RWPE2 (cell line): ENCODE measurements at regions not wholly inside any gene's neighbourhood (a gene's known extent, or its start where the extent isn't known, plus 50 kb on each side); places are given as distances from the start of the nearest gene placed in this dataset.
A peak's percentile ranks its signal among the peaks of the same experiment; 100 is the strongest.

ENCODE experiments used
- ATAC-seq: fragments of 200-7000 bp; cut with Tn5 transposase; 3 replicates; pipeline ENCODE4 v1.9.1; 2021; ENCODE audit warnings: low read depth
- DNase-seq: peaks from one replicate; pipeline ENCODE4 v3.0.0-alpha.2; 2020; ENCODE audit warnings: low spot score
- H3K27ac ChIP-seq: fragments of 450-650 bp; 2 replicates; pipeline ENCODE4 v1.5.1; 2017; ENCODE audit warnings: mild to moderate bottlenecking; ENCODE audit not compliant: poor library complexity, severe bottlenecking
- H3K27me3 ChIP-seq: fragments of 250-450 bp; sonication (Bioruptor Pico); 2 replicates; pipeline ENCODE4 v1.5.1; 2021; ENCODE audit warnings: mild to moderate bottlenecking, moderate library complexity; ENCODE audit not compliant: insufficient read depth, poor library complexity, severe bottlenecking
- H3K36me3 ChIP-seq: fragments of 250-450 bp; sonication (Bioruptor Pico); 2 replicates; pipeline ENCODE4 v1.5.1; 2020; ENCODE audit warnings: low read depth, mild to moderate bottlenecking, moderate library complexity
- H3K4me1 ChIP-seq: fragments of 250-450 bp; sonication (Bioruptor Pico); 2 replicates; pipeline ENCODE4 v1.5.1; 2021; ENCODE audit warnings: mild to moderate bottlenecking, moderate library complexity; ENCODE audit not compliant: insufficient read depth, poor library complexity, severe bottlenecking
- H3K4me3 ChIP-seq: fragments of 250-450 bp; sonication (Bioruptor Pico); 2 replicates; pipeline ENCODE4 v1.5.1; 2021; ENCODE audit warnings: mild to moderate bottlenecking, moderate library complexity; ENCODE audit not compliant: severe bottlenecking
- H3K9me3 ChIP-seq: fragments of 250-450 bp; sonication (Bioruptor Pico); 2 replicates; pipeline ENCODE4 v1.5.1; 2021; ENCODE audit warnings: mild to moderate bottlenecking, moderate library complexity; ENCODE audit not compliant: severe bottlenecking
- TF ChIP-seq, protein P1 (sequence below): fragments of 450-650 bp; IDR thresholded peaks from one replicate; pipeline ENCODE4 v1.5.1; 2017; ENCODE audit warnings: mild to moderate bottlenecking, moderate library complexity; ENCODE audit not compliant: poor library complexity, severe bottlenecking

GRCh38 chr3:177553012-177553411 is 355.7 kb upstream of the TBL1XR1 start:
- no peak overlapping the region for H3K27ac ChIP-seq
- DNase-seq = no peak
- H3K4me3 ChIP-seq = no peak overlapping the region

DNA sequence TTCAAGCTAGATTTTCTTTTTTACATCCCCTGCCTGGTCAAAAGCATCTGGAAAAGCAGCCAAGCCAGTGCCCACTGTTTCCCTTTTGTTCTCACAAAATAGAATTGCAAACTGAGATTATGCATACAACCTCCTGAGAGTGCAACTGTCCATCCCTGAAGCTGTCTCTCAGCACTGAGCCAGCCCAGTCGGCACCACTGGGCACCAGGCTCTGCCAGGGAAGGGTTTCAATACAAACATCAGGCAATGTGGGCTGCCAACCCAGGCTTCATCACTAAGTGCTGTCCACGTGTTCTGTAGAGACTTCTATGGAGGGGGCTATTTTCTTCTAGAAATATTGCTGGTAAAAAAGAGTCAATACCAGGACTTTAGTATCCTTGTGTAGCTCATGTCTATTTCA is 356.3 kb upstream of the TBL1XR1 start:
- ATAC-seq = no peak

More at GRCh38 chr3:177553012-177553411, 355.7 kb upstream of the TBL1XR1 start:
- ATAC-seq = no peak
- no peaks in the 10 kb centered on the region for H3K27me3 ChIP-seq
- TF ChIP-seq, protein P1, sequence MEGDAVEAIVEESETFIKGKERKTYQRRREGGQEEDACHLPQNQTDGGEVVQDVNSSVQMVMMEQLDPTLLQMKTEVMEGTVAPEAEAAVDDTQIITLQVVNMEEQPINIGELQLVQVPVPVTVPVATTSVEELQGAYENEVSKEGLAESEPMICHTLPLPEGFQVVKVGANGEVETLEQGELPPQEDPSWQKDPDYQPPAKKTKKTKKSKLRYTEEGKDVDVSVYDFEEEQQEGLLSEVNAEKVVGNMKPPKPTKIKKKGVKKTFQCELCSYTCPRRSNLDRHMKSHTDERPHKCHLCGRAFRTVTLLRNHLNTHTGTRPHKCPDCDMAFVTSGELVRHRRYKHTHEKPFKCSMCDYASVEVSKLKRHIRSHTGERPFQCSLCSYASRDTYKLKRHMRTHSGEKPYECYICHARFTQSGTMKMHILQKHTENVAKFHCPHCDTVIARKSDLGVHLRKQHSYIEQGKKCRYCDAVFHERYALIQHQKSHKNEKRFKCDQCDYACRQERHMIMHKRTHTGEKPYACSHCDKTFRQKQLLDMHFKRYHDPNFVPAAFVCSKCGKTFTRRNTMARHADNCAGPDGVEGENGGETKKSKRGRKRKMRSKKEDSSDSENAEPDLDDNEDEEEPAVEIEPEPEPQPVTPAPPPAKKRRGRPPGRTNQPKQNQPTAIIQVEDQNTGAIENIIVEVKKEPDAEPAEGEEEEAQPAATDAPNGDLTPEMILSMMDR = no peak
- no peaks in the 10 kb centered on the region for H3K9me3 ChIP-seq
- no peaks in the 10 kb centered on the region for H3K36me3 ChIP-seq
- peaks cover 7% of the 10 kb centered on the region for H3K4me1 ChIP-seq

DNA sequence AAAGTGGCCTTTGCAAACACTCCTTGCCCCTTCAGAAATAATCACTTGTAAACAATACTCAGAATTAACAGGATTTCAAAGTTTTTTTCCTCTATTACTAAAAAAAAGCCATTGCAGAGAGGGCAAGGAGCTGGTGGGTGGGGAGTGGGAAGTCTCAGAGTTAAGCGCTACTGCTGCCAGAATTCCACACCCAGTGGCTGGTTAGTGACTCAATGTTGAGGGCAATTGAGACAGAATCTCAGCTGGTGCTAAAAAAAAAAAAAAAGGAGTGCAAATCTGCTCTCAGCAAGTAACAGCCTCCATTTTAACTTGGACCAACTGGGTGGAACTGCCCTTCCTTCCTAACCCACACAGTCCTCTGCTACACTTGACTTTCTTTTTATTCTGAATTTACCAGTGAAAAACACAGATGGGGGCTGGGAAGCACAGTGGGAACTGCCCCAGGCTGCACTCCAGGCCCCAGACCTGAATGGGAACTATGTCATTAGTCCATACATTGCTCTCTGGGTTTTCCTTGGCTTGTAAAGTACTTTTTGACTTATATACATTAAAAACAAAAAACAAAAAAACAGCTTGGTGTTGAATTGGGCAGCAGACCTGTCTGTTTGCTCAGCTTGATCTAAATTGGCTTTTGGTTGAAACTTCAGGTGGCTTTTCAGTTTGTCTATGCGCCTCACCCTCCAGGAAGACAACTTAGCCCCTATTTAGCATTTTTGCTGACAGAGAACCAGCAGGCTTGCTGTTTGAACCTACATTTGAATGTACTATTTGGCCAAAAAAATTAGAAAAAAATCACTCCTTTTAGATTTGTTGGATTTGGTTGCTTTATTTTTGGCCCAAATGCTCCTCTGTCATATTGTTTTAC is 357.8 kb upstream of the TBL1XR1 start:
- DNase-seq (no peak), ATAC-seq (peak; percentile 78)
- no peak overlapping the region for H3K27ac ChIP-seq
- TF ChIP-seq, protein P1 = no peak
- H3K4me3 ChIP-seq = no peak overlapping the region
- H3K4me1 ChIP-seq = peaks cover 7% of the 10 kb centered on the region
- no peaks in the 10 kb centered on the region for H3K36me3 ChIP-seq
- no peaks in the 10 kb centered on the region for H3K9me3 ChIP-seq
- no peaks in the 10 kb centered on the region for H3K27me3 ChIP-seq

More for the DNA sequence above, 356.3 kb upstream of the TBL1XR1 start:
- no peaks in the 10 kb centered on the region for H3K9me3 ChIP-seq
- no peak overlapping the region for H3K27ac ChIP-seq
- H3K27me3 ChIP-seq = no peaks in the 10 kb centered on the region
- H3K4me1 ChIP-seq = peaks cover 7% of the 10 kb centered on the region
- no peak for DNase-seq
- TF ChIP-seq, protein P1 = no peak
- H3K4me3 ChIP-seq = no peak overlapping the region
- H3K36me3 ChIP-seq = no peaks in the 10 kb centered on the region

- H3K36me3 ChIP-seq = no peaks in the 10 kb centered on the region
- H3K27me3 ChIP-seq = no peaks in the 10 kb centered on the region
- no peak overlapping the region for H3K27ac ChIP-seq
- ATAC-seq = no peak
- H3K4me3 ChIP-seq = no peak overlapping the region
- H3K9me3 ChIP-seq = no peaks in the 10 kb centered on the region
- peaks cover 7% of the 10 kb centered on the region for H3K4me1 ChIP-seq
- TF ChIP-seq, protein P1 = no peak
- no peak for DNase-seq
Measured at GRCh38 chr3:177557548-177557947, 360.3 kb upstream of the TBL1XR1 start.

GRCh38 chr3:177561365-177561764 is 364.1 kb upstream of the TBL1XR1 start:
- Histone ChIP-seq H3K27ac (no peak overlapping the region), H3K4me3 (no peak overlapping the region), H3K36me3 (no peaks in the 10 kb centered on the region), H3K9me3 (no peaks in the 10 kb centered on the region), H3K27me3 (no peaks in the 10 kb centered on the region), H3K4me1 (no peaks in the 10 kb centered on the region)
- no peak for DNase-seq
- TF ChIP-seq, protein P1 = no peak
- ATAC-seq = no peak
